HepG2 (cell line): ENCODE measurements at regions not wholly inside any gene's neighbourhood (a gene's known extent, or its start where the extent isn't known, plus 50 kb on each side); places are given as distances from the start of the nearest gene placed in this dataset.

Experiments used
- ARNT ChIP-seq: fragments of 450-650 bp; IDR thresholded peaks from 2 replicates; pipeline ENCODE4 v1.6.1; 2017
- CHD2 ChIP-seq: IDR thresholded peaks from 2 replicates; pipeline ENCODE4 v1.6.1; 2011; ENCODE audit warnings: low read depth, low read length, improper control_type of control experiment
- EP300 ChIP-seq, 3 experiments: sonication (generic) in 1 of 3; formaldehyde crosslinking in 1 of 3; IDR thresholded peaks; 2 replicates each; pipeline versions ENCODE4 v1.5.1 to v1.6.1; 2011 to 2020; ENCODE audit warnings: low read depth in 2 of 3, low read length in 2 of 3, borderline replicate concordance in 1 of 3, improper control_type of control experiment in 1 of 3, mild to moderate bottlenecking in 1 of 3, missing genetic modification reagents in 1 of 3, moderate library complexity in 1 of 3
- IRF2 ChIP-seq: IDR thresholded peaks from 2 replicates; pipeline ENCODE4 v1.6.1; 2018; ENCODE audit warnings: missing genetic modification reagents, missing compliant biosample characterization
- MAFK ChIP-seq, 2 experiments: IDR thresholded peaks in 1 of 2; conservative IDR thresholded peaks in 1 of 2; 2 replicates each; pipeline ENCODE4 v1.6.1; 2011; ENCODE audit warnings: improper control_type of control experiment in 2 of 2, low read length in 2 of 2
- NFIC ChIP-seq: IDR thresholded peaks from 2 replicates; pipeline ENCODE4 v1.6.1; 2012; ENCODE audit warnings: mild to moderate bottlenecking, low read length, inconsistent platforms
- POLR2A ChIP-seq, 2 experiments: IDR thresholded peaks; 2 replicates each; pipeline ENCODE4 v1.6.1; 2011; ENCODE audit warnings: low read depth in 2 of 2, low read length in 2 of 2, mild to moderate bottlenecking in 1 of 2, moderate library complexity in 1 of 2; ENCODE audit not compliant: insufficient read depth in 1 of 2
- RAD21 ChIP-seq: fragments of 450-650 bp; formaldehyde crosslinking; IDR thresholded peaks from 2 replicates; pipeline ENCODE4 v1.5.0; 2020; ENCODE audit warnings: mild to moderate bottlenecking
- SRF ChIP-seq: IDR thresholded peaks from 2 replicates; pipeline ENCODE4 v1.6.1; 2011; ENCODE audit warnings: mild to moderate bottlenecking, low read depth, low read length, moderate library complexity
- ZNF432 ChIP-seq: sonication (generic); formaldehyde crosslinking; IDR thresholded peaks from 2 replicates; pipeline ENCODE4 v1.5.0; 2020; ENCODE audit warnings: missing genetic modification reagents, mild to moderate bottlenecking, borderline replicate concordance
- ZNF484 ChIP-seq: sonication (generic); formaldehyde crosslinking; IDR thresholded peaks from 2 replicates; pipeline ENCODE4 v1.5.1; 2020; ENCODE audit warnings: mild to moderate bottlenecking, low read depth, missing genetic modification reagents, borderline replicate concordance
- ZNF746 ChIP-seq: sonication (generic); formaldehyde crosslinking; IDR thresholded peaks from 2 replicates; pipeline ENCODE4 v1.8.0; 2022; ENCODE audit warnings: mild to moderate bottlenecking, missing genetic modification reagents
- TF ChIP-seq, protein P1 (sequence below): IDR thresholded peaks from 2 replicates; pipeline ENCODE4 v1.6.1; 2016; ENCODE audit warnings: low read depth
- TF ChIP-seq, protein P2 (sequence below): sonication (generic); formaldehyde crosslinking; conservative IDR thresholded peaks from 2 replicates; pipeline ENCODE4 v1.4.0; 2020; ENCODE audit warnings: missing genetic modification reagents

DNA sequence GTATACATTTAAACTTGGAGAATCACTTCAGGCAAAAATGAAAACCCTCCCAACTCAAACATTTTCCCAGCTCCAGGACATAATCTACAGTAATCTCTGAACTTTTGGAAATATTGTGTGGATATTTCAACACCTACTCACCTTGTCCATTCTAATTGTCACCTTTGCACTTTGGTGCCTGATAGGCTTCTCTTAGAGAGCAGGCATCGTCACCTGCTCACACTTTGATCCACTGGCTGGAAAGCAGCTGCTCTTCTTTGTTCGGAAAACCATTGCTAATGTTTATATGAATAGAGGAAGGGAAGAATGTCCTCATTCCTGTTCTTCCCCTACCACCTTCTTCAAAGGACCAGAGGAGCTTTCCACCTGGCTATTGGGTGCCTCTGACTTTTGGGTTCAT, 411.2 kb downstream of the FGF9 start:
- no peak for TF ChIP-seq ZNF432 (CRISPR knock-in tag)
- no peak for TF ChIP-seq MAFK (conservative IDR thresholded peaks at IDR 0.05 in 1 of 2, IDR thresholded peaks at IDR 0.05 in 1 of 2; ENCODE audit: low read length in 2 of 2)
- no peak for TF ChIP-seq CHD2
- TF ChIP-seq ZNF746 (CRISPR knock-in tag) = no peak
- no peak for TF ChIP-seq POLR2A (IDR thresholded peaks at IDR 0.05; ENCODE audit: insufficient read depth in 1 of 2, low read depth in 2 of 2, low read length in 2 of 2)
- no peak for TF ChIP-seq ZNF484 (CRISPR knock-in tag)
- TF ChIP-seq, protein P1, sequence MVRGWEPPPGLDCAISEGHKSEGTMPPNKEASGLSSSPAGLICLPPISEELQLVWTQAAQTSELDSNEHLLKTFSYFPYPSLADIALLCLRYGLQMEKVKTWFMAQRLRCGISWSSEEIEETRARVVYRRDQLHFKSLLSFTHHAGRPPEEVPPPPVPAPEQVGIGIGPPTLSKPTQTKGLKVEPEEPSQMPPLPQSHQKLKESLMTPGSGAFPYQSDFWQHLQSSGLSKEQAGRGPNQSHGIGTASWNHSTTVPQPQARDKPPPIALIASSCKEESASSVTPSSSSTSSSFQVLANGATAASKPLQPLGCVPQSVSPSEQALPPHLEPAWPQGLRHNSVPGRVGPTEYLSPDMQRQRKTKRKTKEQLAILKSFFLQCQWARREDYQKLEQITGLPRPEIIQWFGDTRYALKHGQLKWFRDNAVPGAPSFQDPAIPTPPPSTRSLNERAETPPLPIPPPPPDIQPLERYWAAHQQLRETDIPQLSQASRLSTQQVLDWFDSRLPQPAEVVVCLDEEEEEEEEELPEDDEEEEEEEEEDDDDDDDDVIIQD (CRISPR knock-in tag) = no peak
- no peak for TF ChIP-seq IRF2
- TF ChIP-seq, protein P2, sequence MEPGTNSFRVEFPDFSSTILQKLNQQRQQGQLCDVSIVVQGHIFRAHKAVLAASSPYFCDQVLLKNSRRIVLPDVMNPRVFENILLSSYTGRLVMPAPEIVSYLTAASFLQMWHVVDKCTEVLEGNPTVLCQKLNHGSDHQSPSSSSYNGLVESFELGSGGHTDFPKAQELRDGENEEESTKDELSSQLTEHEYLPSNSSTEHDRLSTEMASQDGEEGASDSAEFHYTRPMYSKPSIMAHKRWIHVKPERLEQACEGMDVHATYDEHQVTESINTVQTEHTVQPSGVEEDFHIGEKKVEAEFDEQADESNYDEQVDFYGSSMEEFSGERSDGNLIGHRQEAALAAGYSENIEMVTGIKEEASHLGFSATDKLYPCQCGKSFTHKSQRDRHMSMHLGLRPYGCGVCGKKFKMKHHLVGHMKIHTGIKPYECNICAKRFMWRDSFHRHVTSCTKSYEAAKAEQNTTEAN = no peak
- no peak for TF ChIP-seq RAD21 (CRISPR knock-in tag)
- TF ChIP-seq ARNT = no peak
- no peak for TF ChIP-seq SRF
- TF ChIP-seq EP300 (IDR thresholded peaks at IDR 0.05; ENCODE audit: low read depth in 2 of 2, low read length in 2 of 2) = no peak
- no peak for TF ChIP-seq EP300 (CRISPR knock-in tag; IDR thresholded peaks at IDR 0.05; ENCODE audit: borderline replicate concordance)
- TF ChIP-seq NFIC = no peak
